GM12878 (cell line): ENCODE measurements at regions not wholly inside any gene's neighbourhood (a gene's known extent, or its start where the extent isn't known, plus 50 kb on each side); places are given as distances from the start of the nearest gene placed in this dataset.

Experiments used
- ATAC-seq: fragments of 200-7000 bp; cut with Tn5 transposase; 3 replicates; pipeline ENCODE4 v1.9.1; 2020; ENCODE audit warnings: mild to moderate bottlenecking, moderate library complexity
- BruUV-seq: library from RNA; stranded (reverse); fragments of 400-500 nt; replicated peaks from 2 replicates; lab custom pipeline; 2021; lab: Mats Ljungman, UMichigan
- CTCF ChIA-PET: fragments of 300-600 bp; sonication (Branson Sonifier 250); formaldehyde crosslinking; extraction: SDS; loops from one replicate; lab custom pipeline; 2021; ENCODE audit warnings: inconsistent platforms; lab: Yijun Ruan, JAX
- POLR2A ChIA-PET: fragments of 350-600 bp; formaldehyde crosslinking; extraction: SDS; loops from one replicate; lab custom pipeline; 2021; ENCODE audit warnings: inconsistent platforms; lab: Charles Lee
- RAD21 ChIA-PET: fragments of 300-600 bp; sonication (Branson Sonifier 250); formaldehyde crosslinking; loops from one replicate; lab custom pipeline; 2023; ENCODE audit warnings: antibody characterized with exemption; ENCODE audit not compliant: unreplicated experiment; lab: Charles Lee
- SMC1A ChIA-PET: fragments of 300-600 bp; sonication (Branson Sonifier 250); formaldehyde crosslinking; loops from one replicate; lab custom pipeline; 2023; ENCODE audit not compliant: unreplicated experiment, uncharacterized antibody; lab: Charles Lee
- DNase-seq: peaks from one replicate; pipeline ENCODE4 v3.0.0-alpha.2; 2011; ENCODE audit warnings: low read depth, low spot score
- FAIRE-seq: peaks from 3 replicates; lab custom pipeline; 2011; peaks lifted over from hg19 to GRCh38; lab: Jason Lieb, UNC
- H2AFZ ChIP-seq: 2 replicates; pipeline ENCODE4 v1.6.0; 2011; ENCODE audit warnings: low read depth, low read length, control low read depth; ENCODE audit not compliant: control insufficient read depth
- H3K27ac ChIP-seq: 2 replicates; pipeline ENCODE4 v1.5.1; 2011; ENCODE audit warnings: control low read depth; ENCODE audit not compliant: control insufficient read depth, insufficient read depth
- H3K27me3 ChIP-seq, 2 experiments: replicated peaks in 1 of 2; 2 replicates each; pipeline versions ENCODE4 v1.6.0 to v1.6.1; 2011; ENCODE audit warnings: low read length in 1 of 2; ENCODE audit not compliant: control insufficient read depth in 2 of 2, insufficient read depth in 2 of 2
- H3K36me3 ChIP-seq, 2 experiments: 2 replicates each; pipeline ENCODE4 v1.5.1; 2011; ENCODE audit warnings: low read length in 1 of 2; ENCODE audit not compliant: control insufficient read depth in 2 of 2, insufficient read depth in 2 of 2
- H3K4me1 ChIP-seq: 2 replicates; pipeline ENCODE4 v1.6.1; 2011; ENCODE audit warnings: mild to moderate bottlenecking, low read length, moderate library complexity, mixed read lengths; ENCODE audit not compliant: control insufficient read depth, insufficient read depth
- H3K4me2 ChIP-seq: 2 replicates; pipeline ENCODE4 v1.6.0; 2011; ENCODE audit warnings: control low read depth; ENCODE audit not compliant: control insufficient read depth, insufficient read depth
- H3K4me3 ChIP-seq: fragments of 200-600 bp; sonication (generic); 2 replicates; pipeline ENCODE4 v1.5.1; 2016
- H3K79me2 ChIP-seq: 2 replicates; pipeline ENCODE4 v1.6.0; 2011; ENCODE audit warnings: low read length; ENCODE audit not compliant: control insufficient read depth, insufficient read depth
- H3K9ac ChIP-seq: 2 replicates; pipeline ENCODE4 v1.8.0; 2011; ENCODE audit warnings: low read length, control low read depth, mixed read lengths; ENCODE audit not compliant: control insufficient read depth, insufficient read depth
- H3K9me3 ChIP-seq: replicated peaks from 3 replicates; pipeline ENCODE4 v1.5.1; 2011; ENCODE audit warnings: mild to moderate bottlenecking, low read length; ENCODE audit not compliant: control insufficient read depth, insufficient read depth
- H4K20me1 ChIP-seq: 2 replicates; pipeline ENCODE4 v1.6.0; 2011; ENCODE audit not compliant: control insufficient read depth, insufficient read depth
- CBFB ChIP-seq: IDR thresholded peaks from 2 replicates; pipeline ENCODE4 v1.6.1; 2016; ENCODE audit warnings: antibody characterized with exemption, low read depth
- FOS ChIP-seq: IDR thresholded peaks from 3 replicates; pipeline ENCODE4 v1.6.1; 2011; ENCODE audit warnings: borderline replicate concordance; ENCODE audit not compliant: insufficient read length; ENCODE audit errors: extremely low read depth
- HDAC2 ChIP-seq: fragments of 200-600 bp; sonication (generic); IDR thresholded peaks from 2 replicates; pipeline ENCODE4 v1.6.1; 2017
- KAT2A ChIP-seq: conservative IDR thresholded peaks from 2 replicates; pipeline ENCODE4 v1.6.1; 2011; ENCODE audit warnings: low read depth, low read length; ENCODE audit not compliant: control insufficient read depth
- MLLT1 ChIP-seq: fragments of 450-650 bp; IDR thresholded peaks from 2 replicates; pipeline ENCODE4 v1.6.1; 2016; ENCODE audit warnings: mild to moderate bottlenecking
- NBN ChIP-seq: fragments of 450-650 bp; IDR thresholded peaks from 2 replicates; pipeline ENCODE4 v1.6.1; 2016
- SKIL ChIP-seq: fragments of 450-650 bp; IDR thresholded peaks from 2 replicates; pipeline ENCODE4 v1.6.1; 2017; ENCODE audit warnings: mild to moderate bottlenecking, low read depth, inconsistent platforms; ENCODE audit not compliant: poor library complexity, severe bottlenecking
- SMAD1 ChIP-seq: fragments of 450-650 bp; IDR thresholded peaks from 2 replicates; pipeline ENCODE4 v1.6.1; 2018; ENCODE audit warnings: mild to moderate bottlenecking, low read depth; ENCODE audit not compliant: partially characterized antibody
- SMC3 ChIP-seq: IDR thresholded peaks from 2 replicates; pipeline ENCODE4 v1.6.1; 2011; ENCODE audit warnings: low read length, improper control_type of control experiment, borderline replicate concordance
- SUPT20H ChIP-seq: IDR thresholded peaks from 2 replicates; pipeline ENCODE4 v1.6.1; 2011; ENCODE audit warnings: low read depth, mild to moderate bottlenecking, low read length, moderate library complexity, borderline replicate concordance; ENCODE audit not compliant: control insufficient read depth
- YBX1 ChIP-seq: fragments of 450-650 bp; IDR thresholded peaks from 2 replicates; pipeline ENCODE4 v1.6.1; 2016; ENCODE audit warnings: antibody characterized with exemption
- YY1 ChIP-seq: IDR thresholded peaks from 2 replicates; pipeline ENCODE4 v1.6.1; 2011; ENCODE audit warnings: low read depth, mild to moderate bottlenecking, low read length
- ZBED1 ChIP-seq: IDR thresholded peaks from 2 replicates; pipeline ENCODE4 v1.6.1; 2016; ENCODE audit warnings: borderline replicate concordance
- ZBTB11 ChIP-seq: fragments of 450-650 bp; formaldehyde crosslinking; IDR thresholded peaks from 2 replicates; pipeline ENCODE4 v1.5.0; 2022; ENCODE audit warnings: mild to moderate bottlenecking, missing genetic modification characterization
- ZNF274 ChIP-seq: IDR thresholded peaks from one replicate; pipeline ENCODE4 v1.8.0; 2011; ENCODE audit not compliant: insufficient read length, insufficient read depth
- in situ Hi-C: fragments of 300-500 bp; cut with MboI; formaldehyde crosslinking; loops from 9 replicates; pipeline ENCODE4 v1.14.3; 2018; ENCODE audit warnings: mixed read lengths
- intact Hi-C: fragments of 100-400 bp; cut with micrococcal nuclease; formaldehyde crosslinking; loops from one replicate; pipeline ENCODE4 v1.14.2; 2022; ENCODE audit not compliant: unreplicated experiment

- H3K27ac ChIP-seq: no peak overlapping the region
- intact Hi-C loops: no loop called here
- H3K4me2 ChIP-seq: no peak overlapping the region
- ChIA-PET RAD21 (no interaction called here), POLR2A (no interaction called here), SMC1A (no interaction called here), CTCF (no interaction called here)
- no peak overlapping the region for H3K4me3 ChIP-seq
- no peaks in the 10 kb centered on the region for H3K9me3 ChIP-seq
- ATAC-seq: no peak
- no peaks in the 10 kb centered on the region for H3K4me1 ChIP-seq
- H3K27me3 ChIP-seq: no peaks in the 10 kb centered on the region
- TF ChIP-seq HDAC2 (no peak), ZBTB11 (CRISPR knock-in tag) (no peak), SMAD1 (no peak), ZNF274 (no peak), SMC3 (no peak), NBN (no peak), SUPT20H (no peak), KAT2A (no peak), ZBED1 (no peak), SKIL (no peak), CBFB (no peak), YY1 (no peak), YBX1 (no peak), MLLT1 (no peak), FOS (no peak)
- in situ Hi-C loops: no loop called here
- FAIRE-seq: no peak
- BruUV-seq: no TSS peak
- no peaks in the 10 kb centered on the region for H3K36me3 ChIP-seq
- no peaks in the 10 kb centered on the region for H3K79me2 ChIP-seq
- DNase-seq: no peak
- no peaks in the 10 kb centered on the region for H4K20me1 ChIP-seq
- H3K9ac ChIP-seq: no peak overlapping the region
- no peak overlapping the region for H2AFZ ChIP-seq
Measured at GRCh38 chr2:95709831-95710230, 118.0 kb downstream of the TRIM43 start.
